COR-L47 (cell line): ENCODE measurements at regions not wholly inside any gene's neighbourhood (a gene's known extent, or its start where the extent isn't known, plus 50 kb on each side); places are given as distances from the start of the nearest gene placed in this dataset.
"Not testable (repeated sequence)": the region's sequence is repeated elsewhere in the genome, so short reads cannot be mapped to it uniquely, and the experiment has no call there.

Source experiments
- DNase-seq: peaks from one replicate; lab custom pipeline; 2025; lab: John Stamatoyannopoulos, UW

GRCh38 chr7:127530148-127530547 lies 55.2 kb downstream of the GCC1 start:
- DNase-seq = no peak

- no peak for DNase-seq
Measured at GRCh38 chr7:127527561-127527960, 57.8 kb downstream of the GCC1 start.

- peak; percentile 66 for DNase-seq
Measured at GRCh38 chr7:127525866-127526480, 59.4 kb downstream of the GCC1 start.

- no peak for DNase-seq
Measured at GRCh38 chr7:127516320-127516719, 69.1 kb downstream of the GCC1 start.

GRCh38 chr7:127514499-127514898 lies 70.9 kb downstream of the GCC1 start:
- peak; percentile 13 for DNase-seq

GRCh38 chr7:127513311-127513710 lies 72.1 kb downstream of the GCC1 start:
- DNase-seq = no peak

GRCh38 chr7:127512663-127513062 lies 72.7 kb downstream of the GCC1 start:
- no peak for DNase-seq

- DNase-seq = no peak
Measured at GRCh38 chr7:127504715-127505114, 80.7 kb downstream of the GCC1 start.

GRCh38 chr7:127501817-127502216 lies 83.6 kb downstream of the GCC1 start:
- DNase-seq = no peak

- no peak for DNase-seq
Measured at GRCh38 chr7:127487381-127487780, 94.9 kb upstream of the ZNF800 start.

- DNase-seq = no peak
Measured at GRCh38 chr7:127486654-127487053, 94.1 kb upstream of the ZNF800 start.

- no peak for DNase-seq
Measured at GRCh38 chr7:127485482-127485881, 93.0 kb upstream of the ZNF800 start.

- DNase-seq = no peak
Measured at GRCh38 chr7:127484954-127485353, 92.4 kb upstream of the ZNF800 start.

- DNase-seq = no peak
Measured at GRCh38 chr7:127478461-127478860, 86.0 kb upstream of the ZNF800 start.

GRCh38 chr7:127478024-127478355 lies 85.5 kb upstream of the ZNF800 start:
- DNase-seq = no peak

- no peak for DNase-seq
Measured at GRCh38 chr7:127477295-127478023, 85.0 kb upstream of the ZNF800 start.

- no peak for DNase-seq
Measured at GRCh38 chr7:127476618-127477017, 84.1 kb upstream of the ZNF800 start.

GRCh38 chr7:127474457-127474856 lies 81.9 kb upstream of the ZNF800 start:
- no peak for DNase-seq

- DNase-seq = peak; percentile 1
Measured at GRCh38 chr7:127473409-127473808, 80.9 kb upstream of the ZNF800 start.

GRCh38 chr7:127460077-127460476 lies 67.6 kb upstream of the ZNF800 start:
- no peak for DNase-seq

- DNase-seq = not testable (repeated sequence)
Measured at GRCh38 chr7:127451258-127451657, 58.8 kb upstream of the ZNF800 start.

GRCh38 chr7:127448566-127448965 lies 56.1 kb upstream of the ZNF800 start:
- no peak for DNase-seq

GRCh38 chr7:127447326-127447945 lies 54.9 kb upstream of the ZNF800 start:
- no peak for DNase-seq

GRCh38 chr7:127446842-127447241 lies 54.3 kb upstream of the ZNF800 start:
- DNase-seq = no peak
